GM12892 (cell line): ENCODE measurements at regions not wholly inside any gene's neighbourhood (a gene's known extent, or its start where the extent isn't known, plus 50 kb on each side); places are given as distances from the start of the nearest gene placed in this dataset.

Source experiments
- POLR2A ChIP-seq: IDR thresholded peaks from 2 replicates; pipeline ENCODE4 v1.6.1; 2011; ENCODE audit warnings: low read depth, low read length, control low read depth
- POLR2AphosphoS5 ChIP-seq: IDR thresholded peaks from 2 replicates; pipeline ENCODE4 v1.6.1; 2011; ENCODE audit warnings: low read depth, low read length, control low read depth

DNA sequence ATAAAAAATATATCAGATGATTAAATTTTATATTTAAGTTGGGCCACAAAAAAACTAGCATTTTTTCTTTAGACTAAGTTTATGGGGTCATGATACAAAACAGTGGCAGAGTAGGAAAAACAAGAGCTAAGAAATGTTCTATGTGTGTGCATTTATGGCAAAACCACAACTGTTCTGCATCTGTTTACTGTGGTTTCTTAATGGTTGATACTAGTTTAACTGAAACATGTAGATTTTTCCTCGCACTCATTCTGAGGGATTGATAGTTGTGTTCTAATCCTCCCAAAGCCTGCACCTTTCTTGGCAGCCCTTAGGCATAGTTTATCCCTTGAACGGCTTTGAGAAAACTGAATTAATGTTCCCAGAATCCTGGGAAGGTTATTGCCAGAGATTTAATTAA is 66.6 kb upstream of the PHYHIPL start:
- no peak for TF ChIP-seq POLR2A
- no peak for TF ChIP-seq POLR2AphosphoS5
